HepG2 (cell line): ENCODE measurements at regions not wholly inside any gene's neighbourhood (a gene's known extent, or its start where the extent isn't known, plus 50 kb on each side); places are given as distances from the start of the nearest gene placed in this dataset.

Source experiments
- ATAC-seq: fragments of 200-7000 bp; cut with Tn5 transposase; 3 replicates; pipeline ENCODE4 v1.9.1; 2020; ENCODE audit warnings: mild to moderate bottlenecking, moderate library complexity
- BruUV-seq: library from RNA; stranded (reverse); fragments of 400-500 nt; replicated peaks from 2 replicates; lab custom pipeline; 2021; lab: Mats Ljungman, UMichigan
- CTCF ChIA-PET: fragments of 300-600 bp; formaldehyde crosslinking; extraction: SDS; loops from one replicate; lab custom pipeline; 2021; ENCODE audit warnings: low total read pairs, inconsistent platforms, low intra/inter-chr PET ratio; lab: Yijun Ruan, JAX
- POLR2A ChIA-PET: fragments of 350-600 bp; sonication (Branson Sonifier 250); formaldehyde crosslinking; loops from one replicate; lab custom pipeline; 2020; ENCODE audit warnings: antibody characterized with exemption, inconsistent platforms; lab: Yijun Ruan, JAX
- DNase-seq: peaks from one replicate; pipeline ENCODE4 v3.0.0-alpha.2; 2015; ENCODE audit warnings: low spot score
- FAIRE-seq: peaks from 3 replicates; lab custom pipeline; 2011; peaks lifted over from hg19 to GRCh38; lab: Jason Lieb, UNC
- H2AFZ ChIP-seq: one replicate; pipeline ENCODE4 v1.6.1; 2011; ENCODE audit warnings: low read length, inconsistent platforms
- H3K27ac ChIP-seq: fragments of 300-600 bp; 3 replicates; pipeline ENCODE4 v1.8.0; 2011; ENCODE audit warnings: mixed run types, mild to moderate bottlenecking, mixed read lengths, low read length, inconsistent platforms; ENCODE audit not compliant: insufficient read depth; ENCODE audit errors: extremely low read length
- H3K27me3 ChIP-seq, 2 experiments: fragments of 200-600 bp in 1 of 2; 2 replicates in 1 of 2; 3 replicates in 1 of 2; pipeline versions ENCODE4 v1.6.0 to v1.8.0; 2011; ENCODE audit warnings: low read length in 2 of 2, mild to moderate bottlenecking in 2 of 2, moderate library complexity in 2 of 2, inconsistent platforms in 1 of 2; ENCODE audit not compliant: insufficient read depth in 2 of 2, control insufficient read depth in 1 of 2
- H3K36me3 ChIP-seq, 2 experiments: fragments of 200-600 bp in 1 of 2; replicated peaks in 1 of 2; 2 replicates in 1 of 2; 3 replicates in 1 of 2; pipeline versions ENCODE4 v1.5.1 to v1.8.0; 2011; ENCODE audit warnings: low read length in 2 of 2, inconsistent platforms in 1 of 2; ENCODE audit not compliant: insufficient read depth in 2 of 2, control insufficient read depth in 1 of 2
- H3K4me1 ChIP-seq: 2 replicates; pipeline ENCODE4 v1.5.1; 2012; ENCODE audit warnings: low read length, inconsistent platforms; ENCODE audit not compliant: insufficient read depth
- H3K4me2 ChIP-seq: 2 replicates; pipeline ENCODE4 v1.6.0; 2011; ENCODE audit warnings: low read depth, low read length, inconsistent platforms
- H3K4me3 ChIP-seq, 3 experiments: fragments of 200-600 bp in 1 of 3; sonication (generic), shearing (Covaris generic) in 1 of 3; replicated peaks in 1 of 3; 2 replicates each; pipeline ENCODE4 v1.5.1; 2011 to 2016; ENCODE audit warnings: low read length in 3 of 3, inconsistent platforms in 2 of 3, low read depth in 2 of 3, mild to moderate bottlenecking in 2 of 3, control low read depth in 1 of 3, mixed read lengths in 1 of 3; ENCODE audit not compliant: insufficient read depth in 1 of 3
- H3K79me2 ChIP-seq: one replicate; pipeline ENCODE4 v1.6.1; 2011; ENCODE audit warnings: low read length, inconsistent platforms; ENCODE audit not compliant: insufficient read depth
- H3K9ac ChIP-seq: 2 replicates; pipeline ENCODE4 v1.6.0; 2011; ENCODE audit warnings: mild to moderate bottlenecking, low read depth, low read length, inconsistent platforms; ENCODE audit not compliant: insufficient read depth
- H3K9me3 ChIP-seq: 2 replicates; pipeline ENCODE4 v1.5.1; 2012; ENCODE audit warnings: mild to moderate bottlenecking, low read length
- H4K20me1 ChIP-seq: 2 replicates; pipeline ENCODE4 v1.6.0; 2011; ENCODE audit warnings: inconsistent platforms, mild to moderate bottlenecking, low read length, moderate library complexity; ENCODE audit not compliant: insufficient read depth
- DNMT1 ChIP-seq: sonication (generic); formaldehyde crosslinking; IDR thresholded peaks from 2 replicates; pipeline ENCODE4 v1.5.1; 2020; ENCODE audit warnings: mild to moderate bottlenecking, missing genetic modification reagents
- HOMEZ ChIP-seq: IDR thresholded peaks from 2 replicates; pipeline ENCODE4 v1.6.1; 2016; ENCODE audit warnings: low read depth
- KDM4B ChIP-seq: sonication (generic); formaldehyde crosslinking; IDR thresholded peaks from 2 replicates; pipeline ENCODE4 v1.4.0; 2020; ENCODE audit warnings: missing genetic modification reagents
- MAX ChIP-seq: IDR thresholded peaks from 2 replicates; pipeline ENCODE4 v1.6.1; 2012; ENCODE audit warnings: inconsistent platforms
- MIER2 ChIP-seq: IDR thresholded peaks from 2 replicates; pipeline ENCODE4 v1.6.1; 2016; ENCODE audit warnings: missing biosample characterization, missing genetic modification reagents
- RFX5 ChIP-seq: IDR thresholded peaks from 2 replicates; pipeline ENCODE4 v1.6.1; 2011; ENCODE audit warnings: low read depth, low read length, improper control_type of control experiment
- SCMH1 ChIP-seq: sonication (generic); formaldehyde crosslinking; IDR thresholded peaks from 2 replicates; pipeline ENCODE4 v1.9.0; 2021; ENCODE audit warnings: missing genetic modification reagents, mild to moderate bottlenecking, borderline replicate concordance
- ZFP62 ChIP-seq: sonication (generic); formaldehyde crosslinking; IDR thresholded peaks from 2 replicates; pipeline ENCODE4 v1.4.0; 2020; ENCODE audit warnings: missing genetic modification reagents
- ZNF136 ChIP-seq: sonication (generic); formaldehyde crosslinking; IDR thresholded peaks from 2 replicates; pipeline ENCODE4 v1.8.1; 2022; ENCODE audit warnings: low read depth, mild to moderate bottlenecking, moderate library complexity, missing genetic modification reagents
- ZNF235 ChIP-seq: sonication (generic); formaldehyde crosslinking; IDR thresholded peaks from 2 replicates; pipeline ENCODE4 v1.8.1; 2023; ENCODE audit warnings: mild to moderate bottlenecking, missing genetic modification reagents, borderline replicate concordance
- ZNF251 ChIP-seq: sonication (generic); formaldehyde crosslinking; IDR thresholded peaks from 2 replicates; pipeline ENCODE4 v1.9.0; 2021; ENCODE audit warnings: mild to moderate bottlenecking, missing genetic modification reagents
- ZNF331 ChIP-seq: sonication (generic); formaldehyde crosslinking; IDR thresholded peaks from 2 replicates; pipeline ENCODE4 v1.4.0; 2020; ENCODE audit warnings: missing genetic modification reagents
- ZNF350 ChIP-seq: sonication (generic); formaldehyde crosslinking; IDR thresholded peaks from 2 replicates; pipeline ENCODE4 v1.4.0; 2020; ENCODE audit warnings: mild to moderate bottlenecking, low read depth, missing genetic modification reagents, borderline replicate concordance
- ZNF589 ChIP-seq: sonication (generic); formaldehyde crosslinking; conservative IDR thresholded peaks from 2 replicates; pipeline ENCODE4 v1.8.0; 2022; ENCODE audit warnings: mild to moderate bottlenecking, moderate library complexity, missing genetic modification reagents
- ZNF605 ChIP-seq: sonication (generic); formaldehyde crosslinking; IDR thresholded peaks from 2 replicates; pipeline ENCODE4 v1.8.0; 2022; ENCODE audit warnings: mild to moderate bottlenecking, missing genetic modification reagents
- ZNF614 ChIP-seq: IDR thresholded peaks from 2 replicates; pipeline ENCODE4 v1.6.1; 2018; ENCODE audit warnings: missing biosample characterization, missing genetic modification reagents, inconsistent platforms, borderline replicate concordance
- ZNF7 ChIP-seq: IDR thresholded peaks from 2 replicates; pipeline ENCODE4 v1.6.1; 2016; ENCODE audit warnings: missing biosample characterization, missing genetic modification reagents
- ZNF75D ChIP-seq: sonication (generic); formaldehyde crosslinking; IDR thresholded peaks from 2 replicates; pipeline ENCODE4 v1.8.1; 2023; ENCODE audit warnings: missing genetic modification reagents, mild to moderate bottlenecking, borderline replicate concordance
- WGBS: methylation state at CpG from one replicate; pipeline ENCODE4 v1.1.6; 2017; ENCODE audit warnings: low lambda C conversion rate; 5-methylcytosine and 5-hydroxymethylcytosine counted together
- in situ Hi-C: cut with HindIII; loops from 2 replicates; pipeline ENCODE4 v1.10.0; 2017; ENCODE audit warnings: low pct_unique_long_range_greater_than_20kb; ENCODE audit not compliant: extremely low pct_ligation_motif_present
- intact Hi-C: fragments of 100-400 bp; cut with micrococcal nuclease; formaldehyde crosslinking; loops from one replicate; pipeline ENCODE4 v1.10.0; 2022; ENCODE audit not compliant: unreplicated experiment
- TF ChIP-seq, protein P1 (sequence below): sonication (generic); formaldehyde crosslinking; IDR thresholded peaks from 2 replicates; pipeline ENCODE4 v1.8.0; 2022; ENCODE audit warnings: mild to moderate bottlenecking, missing genetic modification reagents; ENCODE audit not compliant: insufficient replicate concordance
- TF ChIP-seq, protein P2 (sequence below): sonication (generic); formaldehyde crosslinking; IDR thresholded peaks from 2 replicates; pipeline ENCODE4 v1.5.0; 2020; ENCODE audit warnings: missing genetic modification reagents, mild to moderate bottlenecking, borderline replicate concordance

DNA sequence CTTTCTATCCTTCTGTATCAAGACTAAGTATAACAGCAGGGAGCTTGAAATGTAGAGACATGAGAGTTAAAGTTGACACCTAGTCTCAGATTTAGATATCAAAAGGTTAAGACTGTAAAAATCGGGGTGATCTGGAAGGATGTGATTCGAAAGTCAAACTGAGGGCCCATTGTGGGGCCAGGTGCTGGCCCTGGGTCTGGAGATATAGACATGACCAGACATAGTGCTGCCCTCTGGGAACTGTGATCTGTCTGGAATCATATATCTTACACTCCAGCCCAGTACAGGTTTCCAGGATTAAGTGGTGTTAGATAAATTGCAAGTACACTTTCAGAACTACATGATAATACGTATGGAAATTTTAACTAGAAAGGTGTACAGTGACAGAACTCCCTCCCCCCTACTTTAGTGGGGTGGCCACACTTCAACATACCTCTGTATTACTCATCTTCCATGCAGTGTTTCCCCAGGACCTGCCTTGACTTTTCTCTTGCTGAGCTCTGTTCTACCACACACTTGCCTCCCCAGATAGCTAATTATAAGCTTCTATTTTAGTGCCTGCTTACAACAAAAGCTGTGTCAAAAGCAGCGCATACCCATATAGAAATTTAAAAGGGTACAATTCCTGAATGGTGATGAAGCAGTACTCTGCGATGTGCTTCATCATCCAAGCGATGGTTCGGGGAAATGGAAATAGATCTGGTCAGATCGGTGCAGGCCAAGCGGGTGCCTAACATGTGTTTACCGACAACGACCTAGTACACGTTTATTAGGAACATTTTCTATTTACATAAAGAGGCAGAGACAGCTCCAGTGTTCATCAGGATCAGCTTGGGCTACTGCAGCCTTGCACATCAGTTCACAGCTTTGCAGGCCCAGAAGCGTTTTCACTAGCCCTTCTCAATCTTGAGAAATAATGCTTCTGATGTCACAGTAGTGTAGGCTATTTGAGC is 68.7 kb downstream of the ARF6 start (continued):
- TF ChIP-seq ZFP62 (no peak), KDM4B (CRISPR knock-in tag) (no peak)
- TF ChIP-seq, protein P1, sequence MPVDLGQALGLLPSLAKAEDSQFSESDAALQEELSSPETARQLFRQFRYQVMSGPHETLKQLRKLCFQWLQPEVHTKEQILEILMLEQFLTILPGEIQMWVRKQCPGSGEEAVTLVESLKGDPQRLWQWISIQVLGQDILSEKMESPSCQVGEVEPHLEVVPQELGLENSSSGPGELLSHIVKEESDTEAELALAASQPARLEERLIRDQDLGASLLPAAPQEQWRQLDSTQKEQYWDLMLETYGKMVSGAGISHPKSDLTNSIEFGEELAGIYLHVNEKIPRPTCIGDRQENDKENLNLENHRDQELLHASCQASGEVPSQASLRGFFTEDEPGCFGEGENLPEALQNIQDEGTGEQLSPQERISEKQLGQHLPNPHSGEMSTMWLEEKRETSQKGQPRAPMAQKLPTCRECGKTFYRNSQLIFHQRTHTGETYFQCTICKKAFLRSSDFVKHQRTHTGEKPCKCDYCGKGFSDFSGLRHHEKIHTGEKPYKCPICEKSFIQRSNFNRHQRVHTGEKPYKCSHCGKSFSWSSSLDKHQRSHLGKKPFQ, result no peak

DNA sequence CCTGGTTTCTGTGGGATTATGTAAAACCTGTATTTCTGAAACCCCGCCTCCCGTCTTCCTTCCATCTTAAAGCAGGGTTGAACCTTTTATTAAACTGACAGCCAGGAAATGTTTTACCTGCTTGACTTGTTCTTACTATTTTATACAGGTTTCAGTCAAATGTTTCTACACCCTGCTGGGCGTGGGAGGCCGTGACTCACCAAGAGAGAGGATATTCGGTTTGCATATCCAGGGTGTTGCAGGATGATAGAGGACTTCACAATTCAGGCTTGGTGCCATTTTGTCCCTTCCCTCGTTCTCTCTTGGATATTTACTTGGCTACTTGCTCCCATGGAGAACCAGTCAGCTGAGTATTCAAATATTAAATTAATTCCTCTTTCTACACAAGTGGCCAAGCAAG is 69.7 kb downstream of the ARF6 start:
- Histone ChIP-seq H3K9ac (no peak overlapping the region), H3K9me3 (no peaks in the 10 kb centered on the region), H4K20me1 (no peaks in the 10 kb centered on the region), H3K79me2 (no peaks in the 10 kb centered on the region), H3K4me3 (no peak overlapping the region), H3K4me2 (no peak overlapping the region), H3K27me3 (no peaks in the 10 kb centered on the region), H3K4me1 (peaks cover 88% of the 10 kb centered on the region), H3K27ac (no peak overlapping the region), H2AFZ (no peak overlapping the region), H3K36me3 (no peaks in the 10 kb centered on the region)
- no peak for FAIRE-seq
- no TSS peak for BruUV-seq
- DNase-seq, result no peak
- WGBS, result 93% methylated on average over 6 of the region's 6 CpGs
- ChIA-PET POLR2A (no interaction called here), CTCF (no interaction called here)
- ATAC-seq, result no peak
- intact Hi-C loops, result no loop called here
- in situ Hi-C loops, result no loop called here
- TF ChIP-seq ZNF605 (CRISPR knock-in tag) (no peak), ZNF75D (CRISPR knock-in tag) (no peak), ZNF136 (CRISPR knock-in tag) (no peak), ZNF251 (no peak), DNMT1 (CRISPR knock-in tag) (no peak), ZNF235 (CRISPR knock-in tag) (no peak), SCMH1 (CRISPR knock-in tag) (no peak), ZNF350 (CRISPR knock-in tag) (no peak), ZNF614 (CRISPR knock-in tag) (no peak), HOMEZ (CRISPR knock-in tag) (no peak), ZNF331 (CRISPR knock-in tag) (no peak), RFX5 (no peak), ZNF7 (no peak), MAX (no peak), ZNF589 (CRISPR knock-in tag) (no peak), MIER2 (CRISPR knock-in tag) (no peak)
- TF ChIP-seq, protein P2, sequence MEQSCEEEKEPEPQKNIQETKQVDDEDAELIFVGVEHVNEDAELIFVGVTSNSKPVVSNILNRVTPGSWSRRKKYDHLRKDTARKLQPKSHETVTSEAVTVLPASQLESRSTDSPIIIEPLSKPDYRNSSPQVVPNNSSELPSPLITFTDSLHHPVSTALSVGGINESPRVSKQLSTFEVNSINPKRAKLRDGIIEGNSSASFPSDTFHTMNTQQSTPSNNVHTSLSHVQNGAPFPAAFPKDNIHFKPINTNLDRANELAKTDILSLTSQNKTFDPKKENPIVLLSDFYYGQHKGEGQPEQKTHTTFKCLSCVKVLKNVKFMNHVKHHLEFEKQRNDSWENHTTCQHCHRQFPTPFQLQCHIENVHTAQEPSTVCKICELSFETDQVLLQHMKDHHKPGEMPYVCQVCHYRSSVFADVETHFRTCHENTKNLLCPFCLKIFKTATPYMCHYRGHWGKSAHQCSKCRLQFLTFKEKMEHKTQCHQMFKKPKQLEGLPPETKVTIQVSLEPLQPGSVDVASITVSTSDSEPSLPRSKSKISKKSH, result no peak
